WERI-Rb-1 (cell line): ENCODE measurements at regions not wholly inside any gene's neighbourhood (a gene's known extent, or its start where the extent isn't known, plus 50 kb on each side); places are given as distances from the start of the nearest gene placed in this dataset.
"Not testable (repeated sequence)": the region's sequence is repeated elsewhere in the genome, so short reads cannot be mapped to it uniquely, and the experiment has no call there.

ENCODE experiments used
- DNase-seq: peaks from one replicate; pipeline ENCODE4 v3.0.0-alpha.2; 2020
- H3K27ac ChIP-seq: fragments of 250-450 bp; sonication (Bioruptor Pico); 2 replicates; pipeline ENCODE4 v1.5.1; 2020; ENCODE audit warnings: mild to moderate bottlenecking, moderate library complexity
- H3K27me3 ChIP-seq: fragments of 250-450 bp; sonication (Bioruptor Pico); 2 replicates; pipeline ENCODE4 v1.5.1; 2021; ENCODE audit warnings: mild to moderate bottlenecking, low read depth, moderate library complexity; ENCODE audit not compliant: insufficient read depth, severe bottlenecking
- H3K36me3 ChIP-seq: fragments of 250-450 bp; sonication (Bioruptor Pico); 2 replicates; pipeline ENCODE4 v1.5.1; 2020; ENCODE audit warnings: mild to moderate bottlenecking, moderate library complexity
- H3K4me3 ChIP-seq: 2 replicates; pipeline ENCODE4 v1.5.1; 2011; ENCODE audit warnings: low read depth, mild to moderate bottlenecking, control low read depth, low read length
- H3K9me3 ChIP-seq: fragments of 250-450 bp; sonication (Bioruptor Pico); 2 replicates; pipeline ENCODE4 v1.5.1; 2021; ENCODE audit warnings: mild to moderate bottlenecking, moderate library complexity; ENCODE audit not compliant: severe bottlenecking
- CTCF ChIP-seq: IDR thresholded peaks from 2 replicates; pipeline ENCODE4 v1.5.1; 2011; ENCODE audit warnings: low read depth, mild to moderate bottlenecking, control low read depth, inconsistent platforms, low read length

GRCh38 chr6:74578339-74578738 is 627.5 kb downstream of the COL12A1 start:
- Histone ChIP-seq H3K27ac (no peak overlapping the region), H3K9me3 (no peaks in the 10 kb centered on the region), H3K4me3 (no peak overlapping the region), H3K36me3 (no peaks in the 10 kb centered on the region), H3K27me3 (peaks cover 34% of the 10 kb centered on the region)
- no peak for DNase-seq
- no peak for TF ChIP-seq CTCF

GRCh38 chr6:74577619-74578018 is 628.2 kb downstream of the COL12A1 start:
- Histone ChIP-seq H3K36me3 (no peaks in the 10 kb centered on the region), H3K27ac (no peak overlapping the region), H3K4me3 (no peak overlapping the region), H3K27me3 (peaks cover 32% of the 10 kb centered on the region), H3K9me3 (no peaks in the 10 kb centered on the region)
- no peak for DNase-seq
- no peak for TF ChIP-seq CTCF

GRCh38 chr6:74574794-74575193 is 631.1 kb downstream of the COL12A1 start:
- TF ChIP-seq CTCF, result peak; percentile 46; the same call in 1 of the 2 replicates
- no peak overlapping the region for H3K4me3 ChIP-seq
- DNase-seq, result no peak
- peaks cover 30% of the 10 kb centered on the region for H3K27me3 ChIP-seq
- no peaks in the 10 kb centered on the region for H3K9me3 ChIP-seq
- H3K36me3 ChIP-seq, result no peaks in the 10 kb centered on the region
- no peak overlapping the region for H3K27ac ChIP-seq

- no peaks in the 10 kb centered on the region for H3K9me3 ChIP-seq
- no peak overlapping the region for H3K4me3 ChIP-seq
- no peak for DNase-seq
- TF ChIP-seq CTCF, result no peak
- H3K36me3 ChIP-seq, result no peaks in the 10 kb centered on the region
- no peak overlapping the region for H3K27ac ChIP-seq
- H3K27me3 ChIP-seq, result peaks cover 31% of the 10 kb centered on the region
Observed at GRCh38 chr6:74573613-74574012, 632.2 kb downstream of the COL12A1 start.

GRCh38 chr6:74570044-74570443 is 635.8 kb downstream of the COL12A1 start:
- TF ChIP-seq CTCF, result no peak
- no peaks in the 10 kb centered on the region for H3K36me3 ChIP-seq
- no peaks in the 10 kb centered on the region for H3K9me3 ChIP-seq
- no peak overlapping the region for H3K4me3 ChIP-seq
- peaks cover 33% of the 10 kb centered on the region for H3K27me3 ChIP-seq
- no peak for DNase-seq
- no peak overlapping the region for H3K27ac ChIP-seq

GRCh38 chr6:74568861-74569260 is 637.0 kb downstream of the COL12A1 start:
- H3K27me3 ChIP-seq, result peaks cover 31% of the 10 kb centered on the region
- no peak for DNase-seq
- no peaks in the 10 kb centered on the region for H3K9me3 ChIP-seq
- no peak overlapping the region for H3K27ac ChIP-seq
- H3K36me3 ChIP-seq, result no peaks in the 10 kb centered on the region
- TF ChIP-seq CTCF, result no peak
- no peak overlapping the region for H3K4me3 ChIP-seq

- H3K9me3 ChIP-seq, DNase-seq, H3K36me3 ChIP-seq, H3K27ac ChIP-seq, H3K4me3 ChIP-seq: not testable (repeated sequence)
- H3K27me3 ChIP-seq, result peaks cover 30% of the 10 kb centered on the region
Observed at GRCh38 chr6:74567923-74568290, 637.9 kb downstream of the COL12A1 start.
